ENCODE measurements at regions not wholly inside any gene's neighbourhood (a gene's known extent, or its start where the extent isn't known, plus 50 kb on each side); places are given as distances from the start of the nearest gene placed in this dataset.

DNA sequence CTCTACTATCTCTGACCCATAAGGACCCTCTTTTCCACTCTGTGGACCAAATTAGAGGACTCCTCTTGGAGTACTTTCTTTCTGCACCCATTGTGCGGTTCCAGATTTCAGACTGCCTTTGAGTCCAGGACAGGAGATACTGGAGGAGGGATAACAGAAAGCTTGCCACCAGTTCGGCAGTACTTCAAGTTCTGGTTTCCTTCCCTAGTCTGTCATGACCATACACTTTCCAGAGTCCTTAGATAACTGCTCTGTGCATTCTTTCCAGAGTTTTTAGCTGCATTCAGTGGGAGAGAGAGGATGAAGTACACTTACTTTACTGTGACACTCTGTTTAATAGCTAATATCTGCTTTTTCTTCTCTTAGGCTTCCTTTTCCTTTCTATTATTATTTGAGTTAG, 54.8 kb upstream of the OSBPL8 start:
- TF ChIP-seq POLR2A (IDR thresholded peaks at IDR 0.05; ENCODE audit: low read depth, low read length) (no peak), POLR2AphosphoS5 (IDR thresholded peaks at IDR 0.05; ENCODE audit: low read depth, low read length) (no peak), PAX5 (IDR thresholded peaks at IDR 0.05; ENCODE audit: insufficient read depth, low read length, severe bottlenecking) (no peak), POU2F2 (IDR thresholded peaks at IDR 0.05; ENCODE audit: low read depth, low read length) (no peak)
